GM12865 (cell line): ENCODE measurements at regions not wholly inside any gene's neighbourhood (a gene's known extent, or its start where the extent isn't known, plus 50 kb on each side); places are given as distances from the start of the nearest gene placed in this dataset.
"Not testable (repeated sequence)": the region's sequence is repeated elsewhere in the genome, so short reads cannot be mapped to it uniquely, and the experiment has no call there.

Experiments used
- DNase-seq: peaks from one replicate; pipeline ENCODE4 v3.0.0; 2010; ENCODE audit warnings: low read depth
- H3K4me3 ChIP-seq: 2 replicates; pipeline ENCODE4 v1.5.1; 2011; ENCODE audit warnings: mild to moderate bottlenecking, low read depth, low read length, control low read depth
- CTCF ChIP-seq: IDR thresholded peaks from 2 replicates; pipeline ENCODE4 v1.5.1; 2011; ENCODE audit warnings: low read length, control low read depth, low read depth, inconsistent platforms; ENCODE audit not compliant: insufficient read depth; ENCODE audit errors: missing control alignments

- no peak for TF ChIP-seq CTCF
- no peak for DNase-seq
- H3K4me3 ChIP-seq, result no peak overlapping the region
Measured at GRCh38 chr20:41702647-41703046, 84.5 kb upstream of the CHD6 start.

- no peak for TF ChIP-seq CTCF
- DNase-seq, result no peak
- no peak overlapping the region for H3K4me3 ChIP-seq
Measured at GRCh38 chr20:41701588-41702348, 83.6 kb upstream of the CHD6 start.

- H3K4me3 ChIP-seq, DNase-seq: not testable (repeated sequence)
Measured at GRCh38 chr20:41699673-41700072, 81.5 kb upstream of the CHD6 start.

GRCh38 chr20:41697861-41698559 is 79.8 kb upstream of the CHD6 start:
- peak; percentile 36 for DNase-seq
- no peak overlapping the region for H3K4me3 ChIP-seq
- TF ChIP-seq CTCF, result peak; percentile 84

GRCh38 chr20:41696428-41696827 is 78.3 kb upstream of the CHD6 start:
- no peak for TF ChIP-seq CTCF

GRCh38 chr20:41694796-41695195 is 76.6 kb upstream of the CHD6 start:
- no peak overlapping the region; the same call in 1 of the 2 replicates for H3K4me3 ChIP-seq
- TF ChIP-seq CTCF, result no peak
- DNase-seq, result no peak

More at GRCh38 chr20:41696428-41696827, 78.3 kb upstream of the CHD6 start:
- H3K4me3 ChIP-seq, result no peak overlapping the region
- no peak for DNase-seq

GRCh38 chr20:41693136-41693979 is 75.2 kb upstream of the CHD6 start:
- TF ChIP-seq CTCF, result no peak
- H3K4me3 ChIP-seq, result peak overlapping the region; percentile 78
- DNase-seq, result peak; percentile 95
